T-helper 9 cell (primary cell): ENCODE measurements at regions not wholly inside any gene's neighbourhood (a gene's known extent, or its start where the extent isn't known, plus 50 kb on each side); places are given as distances from the start of the nearest gene placed in this dataset.
"Not testable (repeated sequence)": the region's sequence is repeated elsewhere in the genome, so short reads cannot be mapped to it uniquely, and the experiment has no call there.

Source experiments
- DNase-seq: peaks from one replicate; pipeline ENCODE4 v3.0.0-alpha.2; 2020

DNA sequence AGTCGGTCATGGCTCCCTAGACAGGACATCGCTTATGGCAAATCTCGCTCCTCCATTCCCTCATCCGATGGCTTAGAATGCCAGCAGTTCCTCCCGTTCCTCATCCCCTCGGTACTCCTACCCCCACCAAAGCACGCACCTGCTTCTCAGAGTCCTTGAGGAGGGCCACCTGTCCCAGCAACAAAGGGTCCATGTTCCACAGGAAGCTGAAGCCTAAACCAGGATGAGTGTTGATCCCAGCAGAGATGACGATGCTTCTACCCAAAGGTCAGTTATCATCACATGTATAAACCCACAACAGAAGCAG lies 111.2 kb downstream of the THBS2 start:
- DNase-seq: no peak

DNA sequence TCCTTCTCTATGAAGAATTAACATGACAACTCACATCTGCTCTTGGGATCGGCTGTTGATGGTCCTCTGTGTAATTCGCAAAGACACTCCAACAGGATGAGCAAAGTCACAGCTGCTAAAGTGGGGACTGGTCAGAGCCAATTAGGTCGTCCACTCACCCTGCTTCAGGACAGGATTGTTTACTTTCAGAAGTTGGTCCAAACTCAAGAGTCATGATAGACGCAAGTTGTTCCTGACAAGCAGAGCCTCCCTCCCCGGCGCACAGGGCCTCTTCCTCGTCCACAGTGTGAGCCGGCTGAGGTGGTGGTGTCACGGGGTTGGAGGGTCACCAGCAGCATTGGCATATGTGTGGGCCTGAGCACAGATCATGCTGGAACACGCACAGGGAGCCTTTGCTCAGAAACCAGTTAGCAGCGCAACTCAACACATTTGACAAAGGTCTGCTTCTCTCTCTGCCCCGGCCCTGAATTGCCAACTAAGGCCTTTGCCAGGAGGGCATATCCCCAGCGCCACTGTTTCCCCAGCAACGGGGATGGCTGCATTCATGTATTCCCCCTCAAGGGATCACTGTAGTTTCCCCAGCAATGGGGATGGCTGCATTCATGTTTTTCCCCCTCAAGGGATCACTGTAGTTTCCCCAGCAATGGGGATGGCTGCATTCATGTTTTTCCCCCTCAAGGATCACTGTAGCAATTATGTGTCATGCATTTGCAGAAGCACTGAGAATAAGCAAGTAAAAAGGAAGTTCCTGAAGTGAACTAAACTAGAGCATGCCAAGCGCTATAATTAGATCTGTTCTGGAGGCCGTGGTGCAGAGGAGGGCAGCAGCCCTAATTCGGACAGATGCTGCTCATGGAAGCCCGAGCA lies 111.7 kb downstream of the THBS2 start:
- no peak for DNase-seq

DNA sequence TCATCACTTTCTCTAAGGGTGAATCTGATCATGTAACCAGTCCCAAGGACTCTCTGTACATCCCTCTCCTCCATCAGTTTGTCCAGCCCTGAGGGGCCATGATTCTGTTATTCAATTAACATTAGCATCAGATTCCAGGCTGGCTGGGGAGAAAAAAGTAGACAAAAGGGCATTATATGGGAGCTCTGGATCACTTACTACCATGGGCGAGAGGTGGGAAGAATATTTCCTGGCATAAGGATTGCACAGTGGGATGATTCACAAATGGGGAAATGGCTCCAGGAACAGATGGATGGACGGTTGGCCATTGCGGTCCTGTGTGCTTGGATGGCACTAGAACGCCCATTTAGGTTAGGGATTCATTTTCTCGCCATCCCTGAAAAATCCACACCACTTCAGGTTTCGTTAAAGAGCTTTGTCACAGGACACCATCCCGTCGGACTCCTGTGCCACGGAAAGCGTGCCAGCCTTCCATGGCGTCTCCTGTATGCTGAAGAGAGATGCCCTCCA lies 112.6 kb downstream of the THBS2 start:
- DNase-seq: no peak

DNA sequence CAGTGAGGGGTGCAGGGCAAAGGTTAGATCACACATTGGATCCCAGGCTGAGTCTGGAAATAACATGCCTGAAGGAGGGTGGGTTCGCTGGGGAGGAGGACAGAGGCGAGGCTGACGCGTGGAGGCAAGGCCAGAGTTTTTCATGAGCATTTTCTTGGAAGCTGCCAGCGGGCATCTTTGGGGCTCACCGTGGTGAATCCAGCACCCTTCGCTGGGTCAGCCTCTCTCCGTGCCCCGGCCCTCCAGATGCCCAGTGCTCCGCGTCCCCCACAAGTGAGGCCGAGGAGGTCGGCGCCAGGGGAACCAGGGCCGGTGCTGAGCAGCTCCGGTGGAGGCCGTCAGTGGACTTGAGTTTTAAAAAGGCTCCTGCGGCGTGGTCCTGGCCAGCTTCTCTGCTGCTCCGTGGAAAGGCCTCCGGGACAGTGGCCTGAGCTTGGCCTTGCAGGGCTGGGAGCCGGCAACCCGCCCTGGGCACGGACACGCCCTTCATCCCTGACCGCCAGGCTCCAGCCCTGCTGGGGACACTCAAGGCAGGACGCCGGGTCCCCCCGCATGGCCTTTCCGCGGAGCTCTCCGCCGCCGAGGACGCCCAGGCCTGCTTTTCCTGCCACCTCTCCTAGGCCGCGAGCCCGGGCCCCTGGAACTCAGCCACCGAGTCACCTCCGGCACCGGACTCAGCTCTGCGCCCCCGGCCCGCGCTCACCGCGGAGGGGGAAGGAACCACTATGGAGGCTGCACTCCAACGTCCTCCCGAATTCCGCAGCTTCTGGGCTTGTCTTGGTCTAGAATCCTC lies 114.3 kb downstream of the THBS2 start:
- no peak for DNase-seq

DNA sequence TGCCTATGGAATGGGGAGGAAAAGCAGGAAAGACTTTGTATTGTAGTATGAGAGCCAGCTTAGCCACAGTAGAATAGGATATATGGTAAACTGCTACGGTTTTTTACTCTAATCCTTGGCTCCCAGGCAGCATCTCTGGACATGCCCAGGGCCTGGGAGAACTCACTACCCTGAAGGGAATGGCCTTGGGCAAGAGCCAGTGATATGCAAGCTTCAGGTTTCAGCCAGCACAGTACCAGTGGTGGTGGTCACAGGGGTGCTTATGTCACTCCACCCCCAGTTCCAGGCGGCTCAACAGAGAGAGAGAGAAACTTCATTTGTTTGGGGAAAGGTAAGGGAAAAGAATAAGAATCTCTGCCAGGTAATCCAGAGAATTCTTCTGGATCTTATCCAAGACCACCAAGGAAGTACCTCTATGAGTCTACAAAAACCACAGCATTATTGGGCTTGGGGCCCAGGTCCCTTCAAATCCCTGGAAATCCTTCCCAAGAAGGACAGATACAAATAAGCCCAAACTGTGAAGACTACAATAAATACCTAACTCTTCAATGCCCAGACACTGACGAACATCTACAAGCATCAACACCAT lies 121.2 kb downstream of the THBS2 start:
- no peak for DNase-seq

DNA sequence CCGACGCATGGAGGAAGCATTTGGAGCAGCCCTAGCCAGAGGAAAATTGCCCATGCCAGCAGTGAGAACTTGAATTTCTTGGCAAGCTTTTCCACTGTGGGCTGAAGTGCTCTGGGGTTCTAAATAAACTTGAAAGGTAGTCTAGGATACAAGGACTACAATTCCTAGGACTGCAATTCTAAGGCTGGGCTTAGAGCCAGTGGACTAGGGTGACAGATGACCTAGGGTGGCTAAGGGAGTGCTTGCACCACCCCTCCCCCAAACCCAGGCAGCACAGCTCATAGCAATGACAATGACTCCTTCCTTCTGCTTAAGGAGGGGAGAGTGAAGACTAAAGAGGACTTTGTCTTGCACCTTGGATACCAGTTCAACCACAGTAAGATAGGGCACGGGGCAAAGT lies 122.3 kb downstream of the THBS2 start:
- no peak for DNase-seq

DNA sequence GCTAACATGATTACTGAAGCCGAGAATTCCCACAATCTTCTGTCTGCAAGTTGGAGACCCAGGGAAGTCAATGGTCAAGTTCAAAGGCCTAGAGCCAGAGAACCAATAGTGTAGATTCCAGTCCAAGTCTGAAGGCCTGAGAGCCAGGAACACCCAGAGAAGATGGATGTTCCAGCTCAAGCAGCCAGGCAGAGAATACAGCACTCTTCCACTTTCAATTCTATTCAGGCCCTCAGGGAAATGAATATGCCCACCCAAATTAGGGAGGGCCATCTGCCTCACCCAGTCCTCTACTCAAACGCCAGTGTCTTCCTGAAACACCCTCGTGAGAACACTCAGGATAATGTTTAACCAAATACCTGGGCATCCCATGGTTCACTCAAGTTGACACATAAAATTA lies 123.5 kb downstream of the THBS2 start:
- no peak for DNase-seq

DNA sequence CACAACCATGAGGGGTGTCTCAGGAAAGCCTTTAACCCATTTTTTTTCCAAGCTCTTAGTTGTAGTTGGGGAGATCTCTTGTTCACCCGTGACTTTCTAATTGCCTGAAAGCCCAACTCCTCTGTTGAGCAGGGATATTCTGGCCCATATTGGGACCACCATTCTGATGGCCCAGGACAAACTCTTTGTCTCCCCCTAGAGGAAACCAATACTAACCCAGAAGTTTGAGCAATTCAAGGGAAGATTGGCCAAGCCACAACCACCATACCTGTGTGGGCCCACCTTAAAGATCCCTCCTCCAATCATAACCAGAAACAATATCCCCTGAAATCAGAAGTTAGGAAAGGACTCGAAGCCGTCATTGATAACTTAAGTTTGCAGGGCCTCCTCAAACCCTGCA lies 132.6 kb downstream of the THBS2 start:
- DNase-seq: no peak

DNA sequence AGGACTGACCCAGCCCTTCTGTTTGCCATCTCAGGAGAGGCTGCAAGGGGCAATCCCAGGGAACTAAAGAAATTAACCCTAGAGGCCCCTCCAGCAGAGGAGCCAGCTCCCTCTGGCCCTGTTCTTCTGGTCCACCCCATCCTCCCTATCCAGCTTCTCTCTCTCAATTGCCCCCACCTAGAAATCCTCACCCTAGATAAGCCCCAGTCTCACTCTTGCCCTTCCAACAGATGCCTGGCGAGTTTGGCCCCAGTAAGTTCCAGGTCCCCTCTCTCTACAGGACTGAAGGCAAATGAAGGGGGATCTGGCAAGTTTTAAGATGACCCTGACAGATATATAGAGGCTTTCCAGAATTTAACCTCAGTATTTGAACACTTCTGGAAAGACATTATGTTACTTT lies 134.0 kb downstream of the THBS2 start:
- DNase-seq: no peak

DNA sequence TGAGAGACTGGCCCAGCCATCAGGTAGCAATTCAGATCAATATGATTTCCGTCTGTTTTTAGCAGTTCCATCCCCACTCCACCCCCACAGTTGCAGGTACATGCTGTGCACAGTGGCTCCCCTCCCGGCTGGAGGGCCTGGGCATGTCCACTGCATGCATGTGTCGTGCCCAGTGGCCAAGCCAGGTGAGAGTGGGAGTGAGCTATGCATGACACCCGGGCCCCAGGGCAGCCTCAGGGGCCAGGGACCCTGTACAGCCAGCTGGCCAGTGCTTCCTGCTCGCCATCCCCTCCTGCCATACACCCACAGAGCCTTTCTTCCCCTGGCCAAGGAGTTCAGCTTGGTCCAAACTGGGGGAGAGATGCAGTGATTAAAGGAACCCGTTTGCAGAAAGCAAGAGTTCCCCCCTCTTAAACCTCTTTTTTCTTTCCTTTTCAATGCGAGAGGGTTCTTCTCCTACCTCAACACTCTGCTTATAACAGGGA lies 135.3 kb downstream of the THBS2 start:
- DNase-seq: no peak

DNA sequence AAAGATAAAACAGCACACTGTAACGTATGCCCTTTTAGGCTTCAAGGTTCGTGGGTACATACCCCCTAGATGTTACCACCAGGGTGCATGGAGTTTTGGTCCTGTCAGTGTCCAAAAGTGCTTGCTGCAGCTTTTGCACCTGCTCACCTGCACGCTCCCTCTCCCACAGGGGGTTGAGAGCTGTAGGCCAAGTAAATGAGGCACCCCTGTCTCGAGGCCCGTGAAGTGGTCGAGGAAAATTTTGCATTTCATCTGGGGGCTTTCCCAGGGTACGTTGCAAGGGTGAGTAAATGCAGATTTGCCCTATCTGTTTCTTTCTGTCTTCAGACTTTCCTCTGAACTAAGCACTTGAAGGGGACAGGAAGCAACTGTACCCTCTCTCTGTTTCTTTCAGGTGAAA lies 136.0 kb downstream of the THBS2 start:
- no peak for DNase-seq

DNA sequence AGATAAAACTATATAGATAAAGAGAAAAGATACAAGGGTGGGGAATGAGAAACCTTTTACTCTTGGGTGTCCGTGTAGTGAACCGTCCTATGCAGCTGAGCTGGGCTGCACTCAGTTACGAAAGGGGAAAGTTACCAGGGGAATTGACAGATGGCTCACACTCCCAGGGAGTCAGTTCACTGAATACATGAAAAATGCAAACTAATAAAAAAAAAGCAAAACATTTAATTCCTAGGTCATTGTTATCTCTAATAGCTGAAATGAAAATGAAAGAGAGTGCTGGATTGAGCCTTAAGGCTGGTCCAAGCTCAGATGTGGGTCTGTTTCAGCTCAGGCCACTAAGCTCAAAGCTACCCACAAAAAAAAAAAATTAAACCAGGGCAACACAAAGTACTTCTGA lies 138.0 kb downstream of the THBS2 start:
- DNase-seq: no peak

DNA sequence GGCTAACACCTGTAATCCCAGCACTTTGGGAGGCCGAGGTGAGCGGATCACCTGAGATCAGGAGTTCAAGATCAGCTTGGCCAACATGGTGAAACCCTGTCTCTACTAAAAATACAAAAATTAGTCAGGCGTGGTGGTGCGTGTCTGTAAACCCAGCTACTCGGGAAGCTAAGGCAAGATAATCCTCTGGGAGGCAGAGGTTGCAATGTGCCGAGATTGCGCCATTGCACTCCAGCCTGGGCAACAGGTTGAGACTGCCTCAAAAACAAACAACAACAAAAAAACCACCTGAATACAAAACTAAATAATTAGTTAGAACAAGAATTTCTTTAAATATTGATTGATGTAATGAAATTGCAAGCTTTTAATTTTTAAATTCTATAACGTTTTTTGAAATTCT lies 139.0 kb downstream of the THBS2 start:
- not testable (repeated sequence) for DNase-seq

DNA sequence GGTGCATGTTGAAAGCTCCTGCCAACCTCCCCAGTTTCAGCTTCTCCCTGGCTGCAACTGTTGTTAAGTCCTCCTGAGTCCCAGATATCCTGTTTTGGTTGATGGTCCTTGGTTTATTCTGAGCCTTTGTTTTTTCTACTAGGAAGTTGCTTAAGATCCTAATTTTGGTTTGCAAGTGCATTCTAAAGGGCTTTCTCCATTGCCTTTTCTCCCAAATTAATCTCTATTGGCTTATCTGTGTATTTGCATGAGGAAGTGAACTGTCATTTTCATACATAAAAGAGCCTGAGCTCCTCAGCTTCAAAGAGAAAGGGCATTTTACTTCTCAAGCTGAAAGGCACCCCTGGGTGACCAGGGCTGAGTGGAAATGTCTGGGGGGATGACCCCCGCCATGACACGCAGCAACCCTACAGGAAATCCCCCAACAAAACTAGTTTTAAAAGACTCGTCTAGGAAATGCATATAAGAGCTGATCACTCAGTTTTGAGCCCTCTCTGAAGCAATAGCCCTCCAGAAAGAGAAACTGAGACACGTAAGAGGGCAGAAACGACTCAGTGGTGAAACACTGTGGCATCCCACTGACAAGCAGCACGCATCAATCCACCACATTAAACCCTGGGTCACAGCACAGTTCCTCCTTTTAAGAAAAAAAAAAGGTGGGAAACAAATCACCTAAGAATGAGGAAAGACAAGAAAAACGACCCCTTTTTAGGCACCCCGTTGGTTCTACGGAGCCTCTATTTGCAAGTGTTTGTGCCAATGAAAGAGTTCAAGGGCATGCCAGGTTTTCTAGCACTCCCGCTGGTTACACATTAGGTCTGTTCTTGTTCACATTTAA lies 140.9 kb downstream of the THBS2 start:
- DNase-seq: no peak

DNA sequence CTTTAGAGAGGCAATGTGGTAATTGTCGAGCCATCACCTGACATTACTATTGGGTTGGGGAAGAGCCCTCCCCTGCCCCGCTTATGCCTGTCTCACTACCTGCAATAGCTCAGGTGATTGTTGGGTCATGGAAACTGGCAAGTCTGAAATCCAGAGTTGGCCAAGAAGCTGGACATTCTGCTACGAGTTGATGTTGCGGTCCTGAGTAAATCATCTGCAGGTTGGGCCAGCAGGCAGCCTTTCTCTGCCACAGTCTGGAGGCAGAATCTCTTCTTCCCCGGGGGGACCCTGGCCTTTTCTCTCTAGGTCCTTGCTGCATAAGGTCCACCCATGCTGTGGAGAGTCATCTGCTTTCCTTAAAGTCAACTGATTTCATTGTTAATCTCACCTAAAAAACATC lies 142.4 kb downstream of the THBS2 start:
- DNase-seq: no peak

DNA sequence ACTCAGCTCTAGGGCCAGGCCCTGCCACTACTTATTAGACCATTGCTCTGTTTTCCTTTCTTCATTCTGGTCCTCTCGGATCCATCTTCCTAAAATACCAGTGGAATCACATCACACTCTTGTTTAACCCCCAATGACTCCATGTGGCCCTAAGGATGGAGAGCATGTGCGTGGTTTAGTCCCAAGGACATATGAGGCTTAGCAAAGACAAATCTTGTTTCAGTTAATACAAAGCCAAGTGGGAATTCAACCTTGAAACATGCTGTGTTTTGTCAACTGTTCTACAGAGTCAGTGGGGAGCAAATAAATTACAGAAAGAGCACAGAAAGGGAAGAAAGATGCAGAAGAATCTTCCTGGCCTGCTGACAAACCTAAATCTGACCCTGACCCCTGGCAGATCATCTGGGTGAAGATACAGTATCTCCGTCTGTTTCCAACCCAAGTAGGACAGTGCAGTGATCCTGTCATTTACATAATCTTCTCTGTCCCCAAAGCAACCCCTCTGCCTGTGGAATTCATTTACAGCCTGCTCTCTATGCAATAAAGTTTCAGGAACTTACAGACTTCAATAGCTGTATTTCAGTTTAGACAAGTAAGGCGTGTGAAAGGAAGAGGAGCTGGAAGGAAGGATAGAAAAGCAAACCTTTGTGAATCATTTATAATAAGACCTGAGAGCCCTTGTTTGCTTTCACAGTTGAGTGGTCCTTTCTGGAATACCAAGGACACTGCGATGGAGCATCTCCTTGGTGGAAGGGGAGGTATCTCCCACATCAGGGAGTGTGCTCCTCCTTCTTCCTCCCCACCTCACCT lies 144.0 kb downstream of the THBS2 start:
- no peak for DNase-seq

DNA sequence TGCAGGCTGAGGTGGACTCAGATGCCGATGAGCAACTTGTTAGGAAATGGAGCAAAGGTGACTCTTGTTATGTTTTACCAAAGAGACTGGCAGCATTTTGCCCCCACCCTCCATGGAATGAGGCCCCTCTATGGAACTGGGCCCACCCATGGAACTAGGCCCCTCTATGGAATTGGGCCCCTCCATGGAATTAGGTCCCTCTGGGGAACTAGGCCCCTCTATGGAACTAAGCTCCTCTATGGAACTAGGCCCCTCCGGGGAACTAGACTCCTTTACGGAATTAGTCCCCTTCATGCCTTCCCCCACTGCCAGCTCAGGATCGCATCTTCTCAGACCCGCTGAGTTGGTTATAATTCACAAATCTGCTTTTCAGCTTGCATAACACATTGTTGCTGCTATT lies 144.9 kb downstream of the THBS2 start:
- no peak for DNase-seq

DNA sequence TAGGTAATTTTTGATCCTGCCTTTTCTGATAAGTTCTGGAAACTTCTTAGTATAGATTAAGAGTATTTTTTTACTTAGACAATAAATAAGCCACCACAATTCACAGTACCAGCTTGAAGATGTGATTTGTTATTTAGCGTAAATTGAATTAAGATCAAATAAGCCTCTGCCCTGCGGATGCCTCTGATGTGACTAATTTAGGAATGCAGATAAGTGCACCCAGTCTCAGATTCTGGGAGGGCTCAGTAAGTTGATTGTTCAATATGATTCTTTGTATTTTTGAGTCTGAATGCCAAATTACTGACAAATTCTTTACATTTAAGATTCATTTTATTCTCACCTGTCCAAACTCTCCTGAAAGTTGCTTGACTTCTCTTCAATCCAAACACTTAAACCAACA lies 147.5 kb downstream of the THBS2 start:
- no peak for DNase-seq

DNA sequence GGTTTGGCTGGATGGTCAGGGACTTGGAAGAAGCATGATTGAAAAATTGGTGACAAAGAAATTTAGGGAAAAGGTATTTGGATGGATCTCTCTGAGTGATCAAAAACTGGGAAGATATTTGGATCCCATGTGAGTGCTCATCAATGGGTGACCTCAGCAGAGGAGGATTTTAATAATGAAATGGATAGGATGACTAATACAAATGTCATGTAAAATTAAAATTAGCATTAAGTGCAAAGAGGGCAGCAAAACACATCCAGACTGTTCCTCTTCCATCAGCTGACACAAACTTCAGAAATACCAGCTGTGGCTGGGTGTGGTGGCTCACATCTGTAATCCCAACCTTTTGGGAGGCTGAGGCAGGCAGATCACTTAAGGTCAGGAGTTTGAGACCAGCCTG lies 151.7 kb downstream of the THBS2 start:
- no peak for DNase-seq

DNA sequence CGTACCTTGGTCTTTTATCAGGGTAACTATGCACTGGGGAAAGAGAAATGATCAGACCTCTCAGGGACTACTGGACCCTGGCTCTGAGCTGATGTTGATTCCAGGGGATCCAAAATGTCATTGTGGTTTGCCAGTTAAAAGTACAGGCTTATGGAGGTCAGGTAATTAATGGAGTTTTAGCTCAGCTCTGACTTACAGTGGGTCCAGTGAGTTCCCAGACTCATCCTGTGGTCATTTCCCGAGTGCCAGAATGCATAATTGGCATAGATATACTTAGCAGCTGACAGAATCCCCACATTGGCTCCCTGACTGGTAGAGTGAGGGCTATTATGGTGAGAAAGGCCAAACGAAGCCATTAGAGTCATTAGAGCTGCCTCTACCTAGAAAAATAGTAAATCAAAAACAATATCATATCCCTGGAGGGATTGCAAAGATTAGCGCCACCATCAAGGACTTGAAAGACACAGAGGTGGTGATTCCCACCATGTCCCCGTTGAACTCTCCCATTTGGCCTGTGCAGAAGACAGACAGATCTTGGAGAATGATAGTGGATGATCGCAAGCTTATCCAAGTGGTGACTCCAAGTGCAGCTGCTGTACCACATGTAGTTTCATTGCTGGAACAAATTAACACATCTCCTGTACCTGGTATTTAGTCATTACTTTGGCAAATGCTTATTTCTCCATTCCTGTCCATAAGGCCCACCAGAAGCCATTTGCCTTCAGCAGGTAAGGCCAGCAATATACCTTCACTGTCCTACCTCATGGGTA lies 152.4 kb downstream of the THBS2 start:
- DNase-seq: no peak
